ENCODE measurements at regions not wholly inside any gene's neighbourhood (a gene's known extent, or its start where the extent isn't known, plus 50 kb on each side); places are given as distances from the start of the nearest gene placed in this dataset.

- no peak for DNase-seq
Measured at GRCh38 chr13:47418206-47418920, 521.5 kb upstream of the HTR2A start.

GRCh38 chr13:47417485-47417884, 520.6 kb upstream of the HTR2A start:
- DNase-seq: no peak

GRCh38 chr13:47415048-47415447, 518.2 kb upstream of the HTR2A start:
- peak; percentile 27 for DNase-seq

DNA sequence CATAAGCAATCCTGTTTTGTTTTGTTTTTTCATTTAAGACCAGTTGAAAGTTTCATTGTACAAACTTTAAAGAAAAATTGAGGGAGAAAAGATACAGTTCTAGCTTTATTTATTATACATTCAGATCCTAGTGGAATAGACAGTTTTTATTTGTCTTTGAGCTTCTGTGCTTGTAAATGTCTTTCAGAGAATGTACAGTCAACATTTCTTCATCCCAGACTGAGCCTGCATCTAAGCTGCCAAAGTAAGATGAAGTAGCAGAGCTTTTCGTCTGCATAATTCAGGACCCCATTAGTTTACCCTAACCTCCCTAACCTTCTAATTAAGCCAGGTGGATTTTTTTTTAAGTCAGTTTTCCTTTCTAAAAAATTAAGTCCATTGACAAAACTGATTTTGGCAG, 516.7 kb upstream of the HTR2A start:
- DNase-seq: no peak

DNA sequence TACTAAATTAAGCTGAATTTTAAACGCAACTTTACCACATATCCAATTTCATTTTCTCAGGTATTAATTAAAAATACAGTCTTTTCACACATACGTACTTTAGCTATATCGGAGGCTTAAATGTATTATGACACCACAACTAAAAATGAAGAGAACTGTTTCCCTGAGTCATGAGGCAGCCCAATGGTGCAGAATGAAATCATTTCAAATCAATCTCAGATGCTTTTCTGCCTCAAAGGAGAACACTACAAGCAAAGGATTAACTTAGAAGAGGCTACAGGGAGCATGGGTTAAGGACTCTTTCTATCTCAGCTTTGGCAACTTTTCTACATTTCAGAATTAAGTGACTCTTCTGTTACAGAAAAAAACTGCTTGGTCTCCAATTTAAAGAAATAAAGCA, 516.3 kb upstream of the HTR2A start:
- peak; percentile 77 for DNase-seq

- no peak for DNase-seq
Measured at GRCh38 chr13:47409778-47410177, 512.9 kb upstream of the HTR2A start.

- no peak for DNase-seq
Measured at GRCh38 chr13:47408546-47409319, 511.9 kb upstream of the HTR2A start.

GRCh38 chr13:47407808-47408207, 511.0 kb upstream of the HTR2A start:
- no peak for DNase-seq

DNA sequence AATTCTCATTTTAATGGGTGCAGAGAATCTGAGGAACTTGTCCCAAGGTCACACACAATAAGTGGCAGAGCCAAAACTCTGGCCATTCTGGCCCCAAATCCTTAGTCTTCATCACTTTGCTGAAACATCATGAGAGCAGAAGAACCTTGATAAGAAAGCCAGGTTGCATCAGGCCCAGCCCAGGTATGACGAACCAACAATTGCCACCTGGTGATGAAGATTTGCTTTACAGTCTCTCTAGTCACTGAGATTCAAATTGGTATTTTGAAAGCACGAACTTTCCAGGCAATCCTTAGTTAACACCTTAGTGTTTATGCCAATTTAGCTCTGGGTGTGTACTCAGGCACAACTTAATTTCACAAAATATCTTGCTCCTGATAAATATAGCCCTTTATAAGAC, 502.7 kb upstream of the HTR2A start:
- no peak for DNase-seq

DNA sequence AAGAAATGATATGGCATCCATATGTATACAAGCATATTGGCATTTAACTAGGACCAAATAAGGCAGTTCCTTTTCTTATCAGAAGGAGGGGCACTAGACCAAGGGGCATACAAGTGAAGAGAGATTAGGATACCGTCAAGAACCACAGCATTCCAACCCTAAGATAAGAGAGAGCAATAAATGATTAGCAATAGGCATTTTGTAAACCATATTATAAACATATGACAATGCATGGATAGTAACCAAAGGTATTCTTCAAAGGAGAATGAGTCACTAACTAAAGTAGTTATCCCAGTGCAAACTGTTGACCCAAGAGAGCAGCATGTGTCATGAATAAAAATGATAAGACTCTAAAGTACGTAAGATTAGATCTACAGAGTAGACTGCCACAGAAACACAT, 500.9 kb upstream of the HTR2A start:
- DNase-seq: peak; percentile 57

GRCh38 chr13:47396915-47397314, 500.1 kb upstream of the HTR2A start:
- no peak for DNase-seq

DNA sequence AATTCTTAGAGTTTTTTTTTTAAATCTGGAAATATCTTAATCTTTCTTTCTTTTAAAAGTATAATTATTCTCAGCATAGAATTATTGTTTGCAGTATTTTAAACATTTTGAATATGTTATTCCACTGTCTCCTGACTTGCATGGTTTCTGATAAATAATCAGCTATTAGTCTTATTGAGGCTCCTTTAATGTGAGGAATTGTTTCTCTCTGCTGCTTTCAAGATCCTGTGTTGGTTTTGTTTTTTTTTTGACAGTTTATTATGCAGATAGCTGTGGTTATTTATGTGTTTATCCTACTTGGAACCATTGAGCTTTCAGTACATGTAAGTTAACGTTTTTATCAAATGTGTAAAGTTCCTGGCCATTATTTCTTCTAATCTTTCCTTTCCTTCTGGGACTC, 477.9 kb upstream of the HTR2A start:
- no peak for DNase-seq

- no peak for DNase-seq
Measured at GRCh38 chr13:47372751-47373150, 475.9 kb upstream of the HTR2A start.

DNA sequence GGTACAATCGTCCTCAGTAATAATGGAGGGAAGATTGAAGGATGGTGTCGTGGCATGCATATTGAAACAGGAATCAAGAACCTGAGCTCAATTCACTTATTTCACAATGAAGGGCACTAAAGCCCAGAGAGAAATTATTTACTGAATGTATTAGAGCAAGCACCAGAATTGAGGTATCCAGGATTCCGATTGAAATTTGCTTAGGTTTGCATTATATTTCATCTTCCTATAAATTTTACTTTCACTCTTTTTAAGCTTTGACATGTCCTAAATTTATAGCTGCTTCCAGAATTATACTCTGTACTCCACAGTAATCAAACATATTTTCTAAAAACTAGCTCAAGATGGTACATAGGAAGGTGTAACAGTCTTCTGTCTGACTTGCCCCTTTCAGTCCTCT, 454.9 kb upstream of the HTR2A start:
- DNase-seq: no peak

DNA sequence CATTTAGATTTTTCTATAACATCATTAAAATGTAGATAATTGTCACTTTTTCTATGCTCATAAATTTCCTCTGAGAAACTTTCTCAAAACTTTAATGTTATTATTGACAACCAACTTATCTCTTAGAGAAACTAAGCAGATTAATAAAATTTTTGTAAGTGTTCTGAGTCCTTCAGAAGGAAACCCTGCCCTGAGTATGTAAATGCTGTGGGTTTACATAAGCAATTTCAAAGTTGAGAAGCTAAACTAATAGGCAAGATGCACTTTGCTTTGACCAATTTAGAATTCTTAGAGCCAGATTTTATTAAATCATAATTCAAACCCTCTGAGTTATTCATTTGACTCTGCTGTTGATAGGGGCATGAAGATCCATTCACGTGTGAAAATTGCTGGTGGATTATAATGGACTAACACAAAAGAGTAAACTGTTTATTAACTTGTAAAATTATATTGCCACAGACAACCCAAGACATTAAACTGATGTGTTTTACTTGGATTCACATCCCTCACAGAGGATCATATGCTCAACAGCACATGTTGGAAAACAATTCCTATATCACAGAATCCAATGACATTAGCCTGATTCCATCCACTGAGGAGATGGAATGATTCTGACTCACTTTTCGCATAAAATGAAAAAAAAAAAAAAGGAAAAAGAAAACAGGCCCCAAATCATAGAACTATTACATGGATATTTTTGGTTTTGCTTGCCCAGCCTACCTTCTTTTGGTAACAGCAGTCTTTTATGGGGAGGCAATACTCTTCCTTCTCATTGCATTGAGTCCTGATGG, 453.7 kb upstream of the HTR2A start:
- DNase-seq: no peak

DNA sequence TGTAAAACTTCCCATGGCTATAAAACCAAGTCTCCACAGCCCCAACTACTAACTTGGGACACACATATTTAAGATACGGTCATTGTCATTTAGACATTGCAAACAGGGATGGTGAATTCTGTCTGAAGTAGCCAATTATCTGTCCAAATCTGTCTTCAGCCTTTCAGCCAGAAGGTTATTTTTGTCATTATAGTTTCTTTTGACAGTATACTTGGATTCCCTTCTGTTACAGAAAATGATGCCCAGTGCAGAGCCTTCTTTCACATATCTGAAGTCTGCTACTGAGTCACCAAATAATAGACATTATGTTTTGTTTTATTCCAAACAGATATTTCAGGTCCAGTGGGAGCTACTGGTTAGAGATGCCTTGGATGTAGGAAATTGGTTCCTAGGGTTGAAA, 452.4 kb upstream of the HTR2A start:
- no peak for DNase-seq

DNA sequence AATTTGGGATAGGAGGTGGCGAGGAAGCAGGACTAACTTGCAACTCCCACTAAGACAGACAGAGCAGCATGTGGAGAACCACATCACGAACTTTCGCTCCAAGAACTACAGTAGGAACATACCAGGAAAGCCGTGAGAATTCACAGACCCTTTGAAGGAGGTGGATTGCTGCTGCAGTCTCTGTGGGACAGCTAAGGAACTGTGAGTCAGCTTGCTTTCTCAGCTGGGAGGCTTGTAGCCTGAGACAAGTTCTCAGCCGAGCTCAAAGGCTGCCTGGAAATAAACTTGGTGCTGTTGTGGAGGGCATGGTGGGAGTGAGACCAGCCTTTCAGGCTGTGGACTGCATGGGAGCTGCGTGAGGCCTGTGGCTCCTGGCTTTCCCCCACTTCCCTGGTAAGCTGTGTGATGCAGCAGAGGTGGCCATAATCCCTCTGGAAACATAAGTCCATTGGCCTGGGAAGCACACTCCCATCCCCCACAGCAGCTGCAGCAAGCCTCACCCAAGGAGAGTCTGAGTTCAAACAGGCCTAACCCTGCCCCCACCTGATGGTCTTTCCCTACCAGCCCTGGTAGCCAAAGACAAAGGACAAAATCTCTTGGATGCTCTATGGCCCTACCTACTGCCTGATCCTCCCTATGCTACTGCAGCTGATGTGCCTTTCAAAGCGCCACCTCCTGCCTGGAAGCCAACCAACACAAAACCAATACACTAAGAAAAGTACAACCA, 441.1 kb upstream of the HTR2A start:
- DNase-seq: peak; percentile 84

GRCh38 chr13:47334173-47334572, 437.3 kb upstream of the HTR2A start:
- peak; percentile 95 for DNase-seq

DNA sequence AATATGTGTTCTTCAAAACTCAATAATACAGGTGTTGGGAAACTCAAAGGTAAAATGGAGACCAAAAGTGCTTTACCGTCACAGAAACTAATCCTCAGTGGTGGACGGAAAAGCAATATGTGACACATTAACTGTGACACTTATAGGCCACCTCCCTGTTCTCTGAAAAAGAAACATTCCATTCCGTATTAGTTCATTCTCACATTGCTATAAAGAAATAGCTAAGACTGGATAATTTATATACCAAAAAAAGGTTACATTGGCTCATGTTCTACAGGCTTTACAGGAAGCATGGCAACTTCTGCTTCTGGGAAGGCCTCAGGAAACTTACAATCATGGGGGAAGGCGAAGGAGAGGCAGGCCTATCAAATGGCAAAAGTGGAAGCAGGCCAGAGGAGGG, 435.3 kb upstream of the HTR2A start:
- peak; percentile 78 for DNase-seq

GRCh38 chr13:47330031-47330430, 433.2 kb upstream of the HTR2A start:
- no peak for DNase-seq

DNA sequence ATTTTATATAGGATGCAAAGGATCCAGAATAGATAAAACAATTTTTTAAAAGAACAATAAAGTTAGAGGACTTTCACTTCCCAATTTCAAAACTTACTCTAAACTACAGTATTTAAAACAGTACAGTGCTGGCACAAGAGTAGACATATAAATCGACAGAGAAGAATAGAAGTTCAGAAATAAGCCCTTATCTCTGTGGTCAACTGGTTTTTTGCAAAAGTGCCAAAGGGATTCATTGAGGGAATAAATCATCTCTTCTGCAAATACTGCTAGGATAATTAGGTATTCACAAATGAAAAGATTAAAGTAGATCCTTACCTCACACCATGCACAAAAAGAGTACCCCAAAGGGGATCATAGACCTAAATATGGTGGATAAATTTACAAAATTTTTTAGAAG, 431.0 kb upstream of the HTR2A start:
- no peak for DNase-seq

DNA sequence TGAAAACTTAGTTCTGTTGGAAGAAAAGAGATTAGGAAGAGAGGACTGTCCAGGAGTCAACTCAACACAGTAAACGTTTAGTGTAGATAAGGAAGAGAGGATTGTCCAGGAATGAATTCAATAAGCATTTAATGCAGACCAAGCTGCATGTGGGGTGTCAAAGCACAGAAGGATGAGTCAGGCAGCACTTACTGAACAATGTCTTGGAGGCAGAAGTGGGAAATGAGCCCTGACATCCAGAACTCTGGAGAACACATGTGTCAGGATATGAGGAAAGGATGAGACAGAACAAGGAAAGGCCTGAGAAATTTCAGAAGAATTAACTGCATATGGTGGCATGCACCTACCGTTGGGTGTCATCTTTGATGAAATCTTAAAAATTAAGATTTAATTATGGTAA, 429.2 kb upstream of the HTR2A start:
- peak; percentile 77 for DNase-seq

DNA sequence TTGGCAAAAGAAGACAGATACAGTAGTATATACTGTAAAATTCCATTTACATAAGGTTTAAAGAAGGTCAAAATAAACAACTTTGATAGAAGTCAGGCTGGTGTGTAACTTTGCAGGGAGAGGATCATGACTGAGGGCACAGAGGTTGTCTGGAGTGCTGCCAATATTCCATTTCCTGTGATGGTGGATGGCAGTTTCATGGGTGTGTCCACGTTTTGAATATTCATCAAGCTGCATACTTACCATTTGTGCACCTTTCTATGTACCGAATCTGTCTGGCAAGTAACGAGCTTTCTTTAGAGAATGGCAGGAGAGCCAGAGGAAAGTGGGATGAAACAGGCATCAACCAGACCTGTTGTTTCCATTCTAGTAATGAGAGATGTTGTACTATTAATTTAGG, 420.5 kb upstream of the HTR2A start:
- no peak for DNase-seq
